ENCODE measurements at regions not wholly inside any gene's neighbourhood (a gene's known extent, or its start where the extent isn't known, plus 50 kb on each side); places are given as distances from the start of the nearest gene placed in this dataset.

DNA sequence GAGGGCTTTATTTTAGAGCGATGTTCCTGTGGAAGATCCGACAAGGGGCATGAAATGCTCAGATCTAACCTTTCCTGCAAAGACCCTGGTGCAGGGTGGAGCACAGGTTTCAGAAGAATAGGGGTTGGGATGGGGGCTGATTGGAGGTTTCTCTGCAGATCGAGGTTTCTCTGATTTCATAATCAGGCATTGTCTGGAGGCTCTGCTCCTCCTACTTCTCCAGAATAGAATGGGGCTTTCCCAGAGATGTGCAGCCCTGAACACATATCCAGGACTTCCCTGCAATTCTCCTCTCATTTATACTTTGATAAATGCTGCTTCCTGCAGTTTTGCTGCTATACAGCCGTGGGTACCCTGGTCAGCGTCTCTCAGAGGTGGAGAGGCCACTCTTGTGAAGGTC, 397.6 kb upstream of the BOD1L1 start:
- DNase-seq: peak in 1 of 56 donors; percentile 1

DNA sequence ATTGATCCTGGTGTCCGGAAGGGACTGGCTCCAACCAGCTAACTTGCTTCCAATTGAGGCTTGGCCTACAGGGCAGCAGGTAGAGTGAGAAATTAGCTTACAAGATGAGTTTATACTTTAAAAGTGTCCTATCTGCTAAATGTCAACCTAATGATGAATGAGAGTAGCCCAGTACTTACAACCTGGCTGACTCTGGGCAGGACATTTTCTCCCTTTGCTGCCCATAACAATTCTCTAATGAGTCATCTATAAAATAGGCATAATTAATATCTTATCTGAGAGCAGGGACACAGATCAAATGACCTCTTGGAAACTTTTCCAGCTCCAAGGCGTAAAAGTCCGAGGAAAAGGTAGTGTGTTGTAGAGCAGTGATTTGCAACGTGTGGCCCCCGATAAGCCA, 398.4 kb upstream of the BOD1L1 start:
- no peak for DNase-seq

GRCh38 chr4:14028862-14029261, 401.3 kb upstream of the BOD1L1 start:
- peak in 34 of 56 donors; percentile 0 to 80 (median 20) for DNase-seq

DNA sequence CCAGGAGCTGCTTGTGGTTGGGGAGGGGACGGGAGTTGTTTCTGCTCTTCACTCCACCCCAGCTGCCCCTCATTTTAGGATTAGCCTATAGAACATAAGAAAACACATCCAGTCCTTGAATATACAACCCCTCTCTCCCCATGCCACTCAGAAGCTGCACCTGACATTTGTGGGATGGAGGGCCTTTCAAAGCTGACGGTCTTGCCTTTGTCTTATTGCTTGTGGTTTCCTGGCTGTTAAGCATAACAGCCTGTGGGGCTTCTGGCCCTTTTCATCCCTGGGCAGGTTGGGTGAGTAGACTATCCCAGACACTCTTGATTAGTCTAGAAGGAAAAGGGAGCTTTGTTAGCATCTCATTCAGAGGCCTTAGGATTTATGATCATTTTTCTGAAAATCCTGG, 407.6 kb upstream of the BOD1L1 start:
- no peak for DNase-seq

DNA sequence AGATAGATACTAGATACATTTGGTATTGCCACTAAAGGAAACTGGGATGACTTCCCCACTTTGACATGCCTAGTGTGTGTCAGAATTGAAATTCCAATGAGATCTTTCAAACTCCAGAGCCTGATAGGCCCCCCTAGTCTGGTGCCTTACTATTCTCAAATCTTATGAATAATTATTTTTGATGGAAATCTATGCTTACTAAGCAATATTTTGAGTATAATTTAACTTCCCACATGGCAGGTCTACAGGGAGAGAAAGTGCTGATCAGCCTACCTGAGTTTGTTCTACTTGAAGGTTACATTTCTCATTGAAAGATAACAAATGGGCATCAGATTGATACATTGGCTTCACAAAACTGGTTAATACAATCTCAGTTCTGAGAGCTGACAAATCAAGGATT, 415.7 kb upstream of the BOD1L1 start:
- DNase-seq: no peak

DNA sequence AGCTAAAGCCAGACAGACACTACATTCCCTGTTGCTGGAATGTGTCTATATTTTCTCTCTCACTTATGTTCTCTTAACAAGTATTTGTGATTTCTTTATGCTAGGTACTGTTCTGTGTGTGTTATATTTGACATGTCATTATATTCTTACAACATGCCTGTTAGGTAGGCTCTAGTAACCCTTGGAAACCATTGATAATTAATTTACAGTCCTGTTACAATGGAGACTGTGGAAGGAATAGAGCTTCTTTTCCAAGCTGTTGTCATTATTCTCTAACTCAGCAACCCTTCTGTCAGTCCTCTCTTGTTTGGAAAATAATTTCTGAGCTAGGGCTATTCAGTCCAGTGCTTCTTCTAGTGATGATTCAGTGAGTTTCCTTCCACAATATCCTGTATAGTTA, 419.1 kb upstream of the BOD1L1 start:
- no peak for DNase-seq

GRCh38 chr4:14047840-14048239, 420.3 kb upstream of the BOD1L1 start:
- no peak for DNase-seq

DNA sequence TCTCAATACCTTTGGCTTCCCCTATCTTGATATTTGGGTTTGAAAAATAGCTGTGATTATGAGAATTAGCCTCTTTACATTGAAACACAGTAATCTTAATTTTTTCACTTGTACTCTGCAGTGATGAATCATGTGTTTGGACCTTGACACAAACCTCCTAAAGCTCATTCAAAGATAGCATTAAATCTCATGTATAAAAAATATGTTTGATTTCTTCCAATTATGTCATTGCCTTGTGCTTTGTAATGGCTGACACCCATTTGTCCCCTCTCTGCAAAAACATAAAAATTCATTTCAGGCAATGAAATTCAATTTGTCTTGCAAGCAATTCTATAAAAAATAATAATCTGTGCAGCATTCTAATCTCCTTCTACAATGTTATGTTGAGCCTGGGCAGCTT, 422.4 kb upstream of the BOD1L1 start:
- DNase-seq: no peak

DNA sequence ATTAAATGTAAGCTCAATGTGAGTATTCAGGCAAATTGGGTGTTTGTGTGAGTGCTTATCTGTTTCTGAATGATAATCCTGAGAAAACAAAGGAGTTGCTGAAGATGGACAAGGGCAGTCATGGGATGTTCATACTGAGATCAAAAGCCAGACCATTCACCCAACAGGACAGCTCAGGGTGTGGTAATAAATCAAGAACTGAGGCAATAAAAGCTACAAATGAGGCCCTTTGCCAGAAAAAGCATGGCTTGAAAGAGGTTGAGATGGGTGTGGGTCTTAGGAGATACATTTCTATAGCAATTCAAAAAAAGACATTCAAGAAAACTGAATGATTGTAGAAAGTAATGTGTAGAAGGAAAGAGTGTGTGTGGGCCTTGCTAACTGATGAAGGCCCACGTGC, 425.8 kb upstream of the BOD1L1 start:
- DNase-seq: no peak

GRCh38 chr4:14054391-14054790, 426.9 kb upstream of the BOD1L1 start:
- DNase-seq: no peak

DNA sequence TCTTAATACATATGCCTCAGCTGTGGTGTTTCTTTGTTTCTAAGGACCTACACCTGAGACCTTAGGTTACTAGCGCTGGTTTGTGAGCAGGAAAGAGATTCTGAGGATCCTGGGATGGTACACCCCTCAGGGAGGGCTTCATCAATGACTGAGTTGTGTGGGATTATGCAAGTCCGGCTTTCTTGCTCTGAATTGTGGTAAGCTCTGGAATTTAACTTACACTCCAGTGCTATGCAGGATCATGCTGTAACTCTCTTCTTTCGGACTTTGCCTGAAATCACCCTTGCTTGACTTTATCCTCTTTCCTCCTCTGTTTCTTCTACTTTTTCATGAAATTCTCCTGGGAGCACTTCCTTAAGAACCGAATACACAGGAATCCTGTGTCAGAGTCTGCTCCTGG, 431.5 kb upstream of the BOD1L1 start:
- DNase-seq: no peak

- DNase-seq: no peak
Observed at GRCh38 chr4:14064984-14065383, 437.5 kb upstream of the BOD1L1 start.

- no peak for DNase-seq
Observed at GRCh38 chr4:14065406-14065805, 437.9 kb upstream of the BOD1L1 start.

DNA sequence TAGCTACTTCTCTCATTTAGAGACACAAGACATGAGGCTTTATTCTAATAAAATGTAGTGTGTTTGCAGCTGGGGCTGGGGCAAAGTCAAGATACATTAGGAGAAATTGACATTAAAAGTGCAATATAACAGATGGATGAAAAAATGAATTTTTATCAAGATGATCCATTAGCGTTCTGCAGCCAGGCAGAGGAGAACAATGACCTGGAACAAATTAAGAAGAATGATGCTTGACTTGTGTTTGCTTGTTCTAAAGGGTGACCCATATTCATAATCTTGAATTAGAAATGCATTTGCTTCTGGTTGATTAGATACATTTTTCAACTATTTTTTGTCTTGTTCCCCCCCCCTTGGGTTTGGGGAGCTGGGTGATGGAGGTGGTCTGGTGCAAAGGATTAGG, 439.5 kb upstream of the BOD1L1 start:
- no peak for DNase-seq

GRCh38 chr4:14069886-14070285, 442.4 kb upstream of the BOD1L1 start:
- DNase-seq: peak in 3 of 56 donors; percentile 1 to 24 (median 13)

DNA sequence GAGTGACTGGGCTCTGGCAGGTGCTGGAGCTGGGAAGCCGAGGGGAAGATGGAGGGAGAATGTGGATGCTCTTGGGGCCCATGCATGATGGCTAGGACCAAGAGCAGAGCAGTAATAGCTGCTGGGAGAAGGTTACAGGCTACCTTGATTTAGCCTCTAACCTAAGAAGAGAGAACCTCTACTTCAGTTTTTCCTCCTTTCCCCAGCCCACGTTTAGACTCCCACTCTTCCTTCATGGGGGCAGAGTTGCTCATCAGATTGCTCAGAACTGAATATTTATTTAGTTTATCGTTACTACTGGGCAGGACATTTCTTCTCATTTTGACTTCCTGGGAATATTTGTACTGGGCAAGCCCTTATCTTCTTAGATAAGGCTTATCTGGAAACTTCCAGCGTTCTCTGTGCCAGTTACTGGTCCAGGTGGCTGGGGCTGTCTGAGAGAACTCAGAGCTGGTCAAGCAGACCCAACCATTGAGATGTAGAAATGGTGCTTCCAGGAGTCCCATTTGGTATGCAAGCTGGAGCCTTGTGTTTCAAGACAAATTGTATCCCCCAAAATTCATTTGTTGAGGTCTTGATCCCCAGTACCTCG, 442.9 kb upstream of the BOD1L1 start:
- DNase-seq: no peak

DNA sequence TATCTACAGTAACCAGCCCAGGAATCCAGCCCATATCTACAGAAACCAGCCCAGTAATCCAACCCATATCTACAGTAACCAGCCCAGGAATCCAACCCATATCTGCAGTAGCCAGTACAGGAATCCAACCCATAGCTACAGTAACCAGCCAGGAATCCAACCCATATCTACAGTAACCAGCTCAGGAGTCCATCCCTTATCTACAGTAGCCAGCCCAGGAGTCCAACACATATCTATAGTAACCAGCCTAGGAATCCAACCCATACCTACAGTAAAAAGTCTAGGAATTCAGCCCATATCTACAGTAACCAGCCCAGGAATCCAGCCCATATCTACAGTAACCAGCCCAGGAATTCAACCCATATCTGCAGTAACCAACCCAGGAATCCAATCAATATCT, 445.0 kb upstream of the BOD1L1 start:
- no peak for DNase-seq

GRCh38 chr4:14076776-14077175, 449.3 kb upstream of the BOD1L1 start:
- DNase-seq: no peak

DNA sequence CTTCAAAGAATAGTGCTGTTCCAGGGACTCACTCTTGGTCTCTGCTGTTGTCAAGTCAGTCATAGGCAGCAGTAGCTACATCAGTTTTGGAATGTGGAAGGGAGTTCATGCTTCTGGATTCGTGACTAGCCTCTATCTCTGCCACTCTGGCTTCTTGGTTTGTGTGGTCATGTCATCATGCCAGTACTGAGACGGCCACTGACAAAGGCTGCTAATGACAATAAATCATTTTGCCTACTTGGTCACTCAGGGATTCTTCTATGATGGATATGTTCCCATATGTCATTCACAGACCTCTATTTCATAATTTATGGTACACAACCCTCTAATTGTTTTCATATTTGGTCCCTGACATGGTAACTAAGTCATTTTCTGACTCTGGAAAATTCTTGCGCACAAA, 450.8 kb upstream of the BOD1L1 start:
- DNase-seq: no peak

DNA sequence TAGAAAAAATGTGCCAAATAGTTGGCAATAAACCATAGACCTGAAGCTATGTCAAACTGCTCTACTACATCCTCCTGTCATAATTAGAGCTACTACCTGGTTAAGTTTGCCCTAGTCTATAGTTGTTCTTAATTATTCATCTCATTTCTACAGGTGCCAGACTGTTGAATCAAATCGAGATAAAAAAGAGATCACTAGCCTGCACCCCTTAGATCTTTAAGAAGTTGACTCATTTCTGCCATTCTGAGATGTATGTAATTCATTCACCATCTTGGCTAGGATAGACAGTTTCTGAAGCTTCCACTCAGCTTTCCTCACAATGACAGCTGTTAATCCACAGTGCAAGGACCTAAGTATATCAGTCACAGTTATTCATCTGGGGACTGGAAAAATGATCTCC, 452.1 kb upstream of the BOD1L1 start:
- DNase-seq: no peak

GRCh38 chr4:14083150-14083549, 455.6 kb upstream of the BOD1L1 start:
- no peak for DNase-seq

GRCh38 chr4:14084598-14084997, 457.1 kb upstream of the BOD1L1 start:
- DNase-seq: no peak

DNA sequence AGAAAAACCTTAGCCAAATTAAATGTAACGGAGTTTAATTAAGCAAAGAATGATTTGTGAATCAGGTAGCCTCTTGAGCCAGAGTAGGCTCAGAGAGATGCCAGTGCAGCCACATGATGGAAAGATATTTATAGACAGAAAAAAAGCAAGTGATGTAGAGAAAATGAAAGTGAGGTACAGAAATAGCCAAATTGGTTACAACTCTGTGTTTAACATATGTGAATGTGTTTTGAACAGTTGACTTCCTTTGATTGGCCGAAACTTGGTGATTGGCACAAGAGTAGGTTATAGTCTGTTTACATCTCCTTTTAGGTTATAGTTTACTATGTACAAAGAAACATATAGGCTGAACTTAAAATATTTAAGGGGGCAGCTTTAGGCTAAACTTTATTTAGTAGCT, 459.9 kb upstream of the BOD1L1 start:
- DNase-seq: no peak

GRCh38 chr4:14087921-14088320, 460.4 kb upstream of the BOD1L1 start:
- no peak for DNase-seq
